ENCODE measurements at regions not wholly inside any gene's neighbourhood (a gene's known extent, or its start where the extent isn't known, plus 50 kb on each side); places are given as distances from the start of the nearest gene placed in this dataset.

- TF ChIP-seq CTCF (IDR thresholded peaks at IDR 0.05) (no peak), POLR2A (IDR thresholded peaks at IDR 0.05) (no peak)
These were observed 119.0 kb upstream of the CLDN10 start for GRCh38 chr13:95433537-95433936.

Measured in upper lobe of left lung (tissue), 4 donors.